WTC11 (cell line): ENCODE measurements at regions not wholly inside any gene's neighbourhood (a gene's known extent, or its start where the extent isn't known, plus 50 kb on each side); places are given as distances from the start of the nearest gene placed in this dataset.

ENCODE experiments used
- ATAC-seq: fragments of 200-7000 bp; cut with Tn5 transposase; 2 replicates; pipeline ENCODE4 v1.10.0; 2021; ENCODE audit warnings: mild to moderate bottlenecking, moderate library complexity
- CTCF ChIA-PET: fragments of 300-600 bp; sonication (Branson Sonifier 250); formaldehyde crosslinking; loops from one replicate; lab custom pipeline; 2021; ENCODE audit warnings: antibody characterized with exemption; lab: Charles Lee
- POLR2A ChIA-PET: fragments of 350-600 bp; sonication (Branson Sonifier 250); formaldehyde crosslinking; loops from one replicate; lab custom pipeline; 2021; ENCODE audit warnings: antibody characterized with exemption; lab: Charles Lee
- DNase-seq: peaks from one replicate; pipeline ENCODE4 v3.0.0; 2021; ENCODE audit warnings: low spot score
- H3K27ac Mint-ChIP-seq: 2 replicates; pipeline ENCODE4 v1.8.0; 2021; ENCODE audit warnings: mixed read lengths
- H3K27me3 Mint-ChIP-seq: 2 replicates; pipeline ENCODE4 v1.8.0; 2021; ENCODE audit warnings: low read depth, mild to moderate bottlenecking, moderate library complexity, mixed read lengths
- H3K36me3 Mint-ChIP-seq: 2 replicates; pipeline ENCODE4 v1.8.0; 2021; ENCODE audit warnings: mixed read lengths
- H3K4me1 Mint-ChIP-seq: 2 replicates; pipeline ENCODE4 v1.8.0; 2022; ENCODE audit warnings: mixed read lengths
- H3K4me3 Mint-ChIP-seq: 2 replicates; pipeline ENCODE4 v1.8.0; 2021; ENCODE audit warnings: mild to moderate bottlenecking, moderate library complexity, mixed read lengths
- H3K9me3 Mint-ChIP-seq: 2 replicates; pipeline ENCODE4 v1.8.0; 2021; ENCODE audit warnings: mixed read lengths
- ELF4 ChIP-seq: sonication (generic); formaldehyde crosslinking; IDR thresholded peaks from 2 replicates; pipeline ENCODE4 v1.8.1; 2022; ENCODE audit warnings: low read depth, mild to moderate bottlenecking, moderate library complexity, missing genetic modification reagents
- ESRRA ChIP-seq: sonication (generic); formaldehyde crosslinking; IDR thresholded peaks from 2 replicates; pipeline ENCODE4 v1.8.1; 2022; ENCODE audit warnings: mild to moderate bottlenecking, missing genetic modification reagents, borderline replicate concordance
- GRHL2 ChIP-seq: fragments of 250-450 bp; sonication (Bioruptor Pico); IDR thresholded peaks from 2 replicates; pipeline ENCODE4 v1.8.0; 2022; ENCODE audit warnings: mild to moderate bottlenecking, moderate library complexity; ENCODE audit not compliant: insufficient replicate concordance, severe bottlenecking
- JUN ChIP-seq: sonication (generic); formaldehyde crosslinking; IDR thresholded peaks from 2 replicates; pipeline ENCODE4 v1.8.0; 2023; ENCODE audit warnings: mild to moderate bottlenecking, missing genetic modification reagents
- OVOL2 ChIP-seq: fragments of 250-450 bp; sonication (Bioruptor Pico); IDR thresholded peaks from 2 replicates; pipeline ENCODE4 v1.9.0; 2021; ENCODE audit warnings: mild to moderate bottlenecking, borderline replicate concordance
- TCF7 ChIP-seq: sonication (generic); formaldehyde crosslinking; IDR thresholded peaks from 2 replicates; pipeline ENCODE4 v1.8.0; 2022; ENCODE audit warnings: mild to moderate bottlenecking, low read depth, missing genetic modification reagents, moderate library complexity
- TP53 ChIP-seq: sonication (generic); formaldehyde crosslinking; IDR thresholded peaks from 2 replicates; pipeline ENCODE4 v1.8.1; 2023; ENCODE audit warnings: mild to moderate bottlenecking, missing genetic modification reagents
- ZNF138 ChIP-seq: sonication (generic); formaldehyde crosslinking; conservative IDR thresholded peaks from 2 replicates; pipeline ENCODE4 v1.8.1; 2022; ENCODE audit warnings: mild to moderate bottlenecking, moderate library complexity, missing genetic modification reagents
- TF ChIP-seq, protein P1 (sequence below): sonication (generic); formaldehyde crosslinking; IDR thresholded peaks from 2 replicates; pipeline ENCODE4 v1.8.0; 2022; ENCODE audit warnings: mild to moderate bottlenecking, missing genetic modification reagents
- TF ChIP-seq, protein P2 (sequence below): fragments of 250-450 bp; sonication (Bioruptor Pico); IDR thresholded peaks from 2 replicates; pipeline ENCODE4 v1.9.0; 2021; ENCODE audit warnings: mild to moderate bottlenecking, borderline replicate concordance
- TF ChIP-seq, protein P3 (sequence below): fragments of 250-450 bp; sonication (Bioruptor Pico); conservative IDR thresholded peaks from 2 replicates; pipeline ENCODE4 v1.9.0; 2021; ENCODE audit warnings: mild to moderate bottlenecking
- TF ChIP-seq, protein P4 (sequence below): sonication (generic); formaldehyde crosslinking; IDR thresholded peaks from 2 replicates; pipeline ENCODE4 v1.8.1; 2023; ENCODE audit warnings: mild to moderate bottlenecking, missing genetic modification reagents, borderline replicate concordance
- TF ChIP-seq, protein P5 (sequence below): sonication (generic); formaldehyde crosslinking; IDR thresholded peaks from 2 replicates; pipeline ENCODE4 v1.8.1; 2022; ENCODE audit warnings: missing genetic modification reagents, borderline replicate concordance
- TF ChIP-seq, protein P6 (sequence below): sonication (generic); formaldehyde crosslinking; IDR thresholded peaks from 2 replicates; pipeline ENCODE4 v1.8.1; 2022; ENCODE audit warnings: mild to moderate bottlenecking, moderate library complexity, missing genetic modification reagents
- TF ChIP-seq, protein P7 (sequence below): sonication (generic); formaldehyde crosslinking; conservative IDR thresholded peaks from 2 replicates; pipeline ENCODE4 v1.8.1; 2023; ENCODE audit warnings: mild to moderate bottlenecking, low read depth, missing genetic modification reagents, moderate library complexity

DNA sequence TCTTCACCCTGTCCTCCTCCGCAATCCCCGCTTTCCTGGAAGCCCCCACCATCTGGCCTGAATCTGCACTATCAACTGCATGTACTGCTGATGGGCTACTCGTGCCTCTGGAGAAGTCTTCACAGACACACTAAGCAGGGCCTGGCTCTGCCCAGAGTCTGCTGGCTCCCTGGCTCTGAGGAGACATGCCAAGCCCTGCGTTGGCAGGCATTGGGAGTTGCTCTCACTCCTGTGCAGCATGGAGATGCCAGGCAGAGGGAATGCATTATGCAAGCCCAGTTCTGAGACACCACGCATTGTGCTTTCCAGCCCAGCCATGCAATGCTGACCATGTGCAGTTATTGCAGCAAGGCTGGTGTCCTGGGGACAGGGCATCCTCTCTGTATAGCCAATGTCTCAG is 314.6 kb downstream of the CXCL12 start (continued):
- no peak for TF ChIP-seq GRHL2
- TF ChIP-seq, protein P1, sequence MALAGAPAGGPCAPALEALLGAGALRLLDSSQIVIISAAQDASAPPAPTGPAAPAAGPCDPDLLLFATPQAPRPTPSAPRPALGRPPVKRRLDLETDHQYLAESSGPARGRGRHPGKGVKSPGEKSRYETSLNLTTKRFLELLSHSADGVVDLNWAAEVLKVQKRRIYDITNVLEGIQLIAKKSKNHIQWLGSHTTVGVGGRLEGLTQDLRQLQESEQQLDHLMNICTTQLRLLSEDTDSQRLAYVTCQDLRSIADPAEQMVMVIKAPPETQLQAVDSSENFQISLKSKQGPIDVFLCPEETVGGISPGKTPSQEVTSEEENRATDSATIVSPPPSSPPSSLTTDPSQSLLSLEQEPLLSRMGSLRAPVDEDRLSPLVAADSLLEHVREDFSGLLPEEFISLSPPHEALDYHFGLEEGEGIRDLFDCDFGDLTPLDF, result no peak
- TF ChIP-seq ZNF138 (CRISPR knock-in tag), result no peak
- no peak for TF ChIP-seq ELF4 (CRISPR knock-in tag)
- TF ChIP-seq, protein P2, sequence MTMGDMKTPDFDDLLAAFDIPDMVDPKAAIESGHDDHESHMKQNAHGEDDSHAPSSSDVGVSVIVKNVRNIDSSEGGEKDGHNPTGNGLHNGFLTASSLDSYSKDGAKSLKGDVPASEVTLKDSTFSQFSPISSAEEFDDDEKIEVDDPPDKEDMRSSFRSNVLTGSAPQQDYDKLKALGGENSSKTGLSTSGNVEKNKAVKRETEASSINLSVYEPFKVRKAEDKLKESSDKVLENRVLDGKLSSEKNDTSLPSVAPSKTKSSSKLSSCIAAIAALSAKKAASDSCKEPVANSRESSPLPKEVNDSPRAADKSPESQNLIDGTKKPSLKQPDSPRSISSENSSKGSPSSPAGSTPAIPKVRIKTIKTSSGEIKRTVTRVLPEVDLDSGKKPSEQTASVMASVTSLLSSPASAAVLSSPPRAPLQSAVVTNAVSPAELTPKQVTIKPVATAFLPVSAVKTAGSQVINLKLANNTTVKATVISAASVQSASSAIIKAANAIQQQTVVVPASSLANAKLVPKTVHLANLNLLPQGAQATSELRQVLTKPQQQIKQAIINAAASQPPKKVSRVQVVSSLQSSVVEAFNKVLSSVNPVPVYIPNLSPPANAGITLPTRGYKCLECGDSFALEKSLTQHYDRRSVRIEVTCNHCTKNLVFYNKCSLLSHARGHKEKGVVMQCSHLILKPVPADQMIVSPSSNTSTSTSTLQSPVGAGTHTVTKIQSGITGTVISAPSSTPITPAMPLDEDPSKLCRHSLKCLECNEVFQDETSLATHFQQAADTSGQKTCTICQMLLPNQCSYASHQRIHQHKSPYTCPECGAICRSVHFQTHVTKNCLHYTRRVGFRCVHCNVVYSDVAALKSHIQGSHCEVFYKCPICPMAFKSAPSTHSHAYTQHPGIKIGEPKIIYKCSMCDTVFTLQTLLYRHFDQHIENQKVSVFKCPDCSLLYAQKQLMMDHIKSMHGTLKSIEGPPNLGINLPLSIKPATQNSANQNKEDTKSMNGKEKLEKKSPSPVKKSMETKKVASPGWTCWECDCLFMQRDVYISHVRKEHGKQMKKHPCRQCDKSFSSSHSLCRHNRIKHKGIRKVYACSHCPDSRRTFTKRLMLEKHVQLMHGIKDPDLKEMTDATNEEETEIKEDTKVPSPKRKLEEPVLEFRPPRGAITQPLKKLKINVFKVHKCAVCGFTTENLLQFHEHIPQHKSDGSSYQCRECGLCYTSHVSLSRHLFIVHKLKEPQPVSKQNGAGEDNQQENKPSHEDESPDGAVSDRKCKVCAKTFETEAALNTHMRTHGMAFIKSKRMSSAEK (CRISPR knock-in tag), result no peak
- TF ChIP-seq, all 79 proteins: peak for 0

DNA sequence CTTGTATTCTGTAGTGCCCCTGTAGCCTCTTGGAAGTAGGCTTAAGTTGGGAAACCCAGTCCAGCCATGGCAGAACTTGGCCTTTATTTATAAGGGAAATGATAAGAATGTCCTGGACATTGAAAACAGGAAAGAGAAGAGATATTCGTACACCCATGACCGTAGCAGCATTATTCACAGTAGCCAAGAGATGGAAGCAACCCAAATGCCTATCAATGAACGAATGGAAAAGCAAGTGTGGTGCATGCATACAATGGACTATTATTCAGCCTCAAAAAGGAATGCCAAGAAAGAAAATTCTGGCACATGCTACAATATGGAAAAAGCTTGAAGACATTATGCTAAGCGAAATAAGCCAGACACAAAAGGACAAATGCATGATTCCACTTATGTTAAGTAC is 315.3 kb downstream of the CXCL12 start:
- H3K36me3 Mint-ChIP-seq, result no peaks in the 10 kb centered on the region
- ATAC-seq (no peak), DNase-seq (no peak)
- ChIA-PET CTCF (no interaction called here), POLR2A (no interaction called here)
- no peaks in the 10 kb centered on the region; the same call in 1 of the 2 replicates for H3K27me3 Mint-ChIP-seq
- no peaks in the 10 kb centered on the region for H3K4me1 Mint-ChIP-seq
- no peak overlapping the region for H3K27ac Mint-ChIP-seq
- no peak overlapping the region for H3K4me3 Mint-ChIP-seq
- H3K9me3 Mint-ChIP-seq, result no peaks in the 10 kb centered on the region
- TF ChIP-seq OVOL2 (CRISPR knock-in tag) (no peak), JUN (CRISPR knock-in tag) (no peak), ESRRA (no peak), TP53 (CRISPR knock-in tag) (no peak), TCF7 (CRISPR knock-in tag) (no peak)
- TF ChIP-seq, protein P3, sequence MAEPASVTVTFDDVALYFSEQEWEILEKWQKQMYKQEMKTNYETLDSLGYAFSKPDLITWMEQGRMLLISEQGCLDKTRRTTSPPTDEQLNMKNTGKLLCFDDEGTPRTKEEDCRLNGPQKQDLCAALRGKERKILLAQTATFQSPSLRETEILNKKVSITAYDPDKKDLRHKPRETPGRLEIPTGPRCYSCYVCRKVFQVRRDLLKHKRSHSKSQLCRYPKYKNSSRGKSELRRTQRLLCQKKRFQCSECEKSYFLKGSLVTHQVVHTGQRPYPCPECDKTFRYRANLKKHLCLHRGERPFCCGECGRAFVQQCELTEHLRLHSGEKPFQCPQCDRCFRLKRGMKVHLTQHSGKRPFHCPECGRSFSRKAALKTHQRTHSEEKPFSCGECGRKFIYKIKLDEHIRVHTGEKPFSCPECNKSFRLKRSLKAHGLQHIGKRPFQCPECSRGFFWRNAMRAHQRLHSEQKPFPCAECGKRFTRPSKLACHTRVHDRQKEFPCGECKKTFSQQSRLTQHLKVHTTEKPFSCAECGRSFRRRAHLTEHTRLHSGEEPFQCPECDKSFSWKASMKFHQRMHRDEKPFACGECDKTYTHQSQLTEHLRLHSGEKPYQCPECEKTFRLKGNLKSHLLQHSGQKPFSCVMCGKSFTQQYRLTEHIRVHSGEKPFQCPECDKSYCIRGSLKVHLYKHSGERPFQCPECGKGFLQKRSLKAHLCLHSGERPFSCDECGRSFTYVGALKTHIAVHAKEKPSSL (CRISPR knock-in tag), result no peak
- TF ChIP-seq, protein P4, sequence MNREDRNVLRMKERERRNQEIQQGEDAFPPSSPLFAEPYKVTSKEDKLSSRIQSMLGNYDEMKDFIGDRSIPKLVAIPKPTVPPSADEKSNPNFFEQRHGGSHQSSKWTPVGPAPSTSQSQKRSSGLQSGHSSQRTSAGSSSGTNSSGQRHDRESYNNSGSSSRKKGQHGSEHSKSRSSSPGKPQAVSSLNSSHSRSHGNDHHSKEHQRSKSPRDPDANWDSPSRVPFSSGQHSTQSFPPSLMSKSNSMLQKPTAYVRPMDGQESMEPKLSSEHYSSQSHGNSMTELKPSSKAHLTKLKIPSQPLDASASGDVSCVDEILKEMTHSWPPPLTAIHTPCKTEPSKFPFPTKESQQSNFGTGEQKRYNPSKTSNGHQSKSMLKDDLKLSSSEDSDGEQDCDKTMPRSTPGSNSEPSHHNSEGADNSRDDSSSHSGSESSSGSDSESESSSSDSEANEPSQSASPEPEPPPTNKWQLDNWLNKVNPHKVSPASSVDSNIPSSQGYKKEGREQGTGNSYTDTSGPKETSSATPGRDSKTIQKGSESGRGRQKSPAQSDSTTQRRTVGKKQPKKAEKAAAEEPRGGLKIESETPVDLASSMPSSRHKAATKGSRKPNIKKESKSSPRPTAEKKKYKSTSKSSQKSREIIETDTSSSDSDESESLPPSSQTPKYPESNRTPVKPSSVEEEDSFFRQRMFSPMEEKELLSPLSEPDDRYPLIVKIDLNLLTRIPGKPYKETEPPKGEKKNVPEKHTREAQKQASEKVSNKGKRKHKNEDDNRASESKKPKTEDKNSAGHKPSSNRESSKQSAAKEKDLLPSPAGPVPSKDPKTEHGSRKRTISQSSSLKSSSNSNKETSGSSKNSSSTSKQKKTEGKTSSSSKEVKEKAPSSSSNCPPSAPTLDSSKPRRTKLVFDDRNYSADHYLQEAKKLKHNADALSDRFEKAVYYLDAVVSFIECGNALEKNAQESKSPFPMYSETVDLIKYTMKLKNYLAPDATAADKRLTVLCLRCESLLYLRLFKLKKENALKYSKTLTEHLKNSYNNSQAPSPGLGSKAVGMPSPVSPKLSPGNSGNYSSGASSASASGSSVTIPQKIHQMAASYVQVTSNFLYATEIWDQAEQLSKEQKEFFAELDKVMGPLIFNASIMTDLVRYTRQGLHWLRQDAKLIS (CRISPR knock-in tag), result no peak
- TF ChIP-seq, protein P5, sequence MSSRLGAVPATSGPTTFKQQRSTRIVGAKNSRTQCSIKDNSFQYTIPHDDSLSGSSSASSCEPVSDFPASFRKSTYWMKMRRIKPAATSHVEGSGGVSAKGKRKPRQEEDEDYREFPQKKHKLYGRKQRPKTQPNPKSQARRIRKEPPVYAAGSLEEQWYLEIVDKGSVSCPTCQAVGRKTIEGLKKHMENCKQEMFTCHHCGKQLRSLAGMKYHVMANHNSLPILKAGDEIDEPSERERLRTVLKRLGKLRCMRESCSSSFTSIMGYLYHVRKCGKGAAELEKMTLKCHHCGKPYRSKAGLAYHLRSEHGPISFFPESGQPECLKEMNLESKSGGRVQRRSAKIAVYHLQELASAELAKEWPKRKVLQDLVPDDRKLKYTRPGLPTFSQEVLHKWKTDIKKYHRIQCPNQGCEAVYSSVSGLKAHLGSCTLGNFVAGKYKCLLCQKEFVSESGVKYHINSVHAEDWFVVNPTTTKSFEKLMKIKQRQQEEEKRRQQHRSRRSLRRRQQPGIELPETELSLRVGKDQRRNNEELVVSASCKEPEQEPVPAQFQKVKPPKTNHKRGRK, result no peak
- TF ChIP-seq, protein P1, result no peak
- TF ChIP-seq, protein P6, sequence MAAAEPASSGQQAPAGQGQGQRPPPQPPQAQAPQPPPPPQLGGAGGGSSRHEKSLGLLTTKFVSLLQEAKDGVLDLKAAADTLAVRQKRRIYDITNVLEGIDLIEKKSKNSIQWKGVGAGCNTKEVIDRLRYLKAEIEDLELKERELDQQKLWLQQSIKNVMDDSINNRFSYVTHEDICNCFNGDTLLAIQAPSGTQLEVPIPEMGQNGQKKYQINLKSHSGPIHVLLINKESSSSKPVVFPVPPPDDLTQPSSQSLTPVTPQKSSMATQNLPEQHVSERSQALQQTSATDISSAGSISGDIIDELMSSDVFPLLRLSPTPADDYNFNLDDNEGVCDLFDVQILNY (CRISPR knock-in tag), result no peak
- TF ChIP-seq, protein P7, sequence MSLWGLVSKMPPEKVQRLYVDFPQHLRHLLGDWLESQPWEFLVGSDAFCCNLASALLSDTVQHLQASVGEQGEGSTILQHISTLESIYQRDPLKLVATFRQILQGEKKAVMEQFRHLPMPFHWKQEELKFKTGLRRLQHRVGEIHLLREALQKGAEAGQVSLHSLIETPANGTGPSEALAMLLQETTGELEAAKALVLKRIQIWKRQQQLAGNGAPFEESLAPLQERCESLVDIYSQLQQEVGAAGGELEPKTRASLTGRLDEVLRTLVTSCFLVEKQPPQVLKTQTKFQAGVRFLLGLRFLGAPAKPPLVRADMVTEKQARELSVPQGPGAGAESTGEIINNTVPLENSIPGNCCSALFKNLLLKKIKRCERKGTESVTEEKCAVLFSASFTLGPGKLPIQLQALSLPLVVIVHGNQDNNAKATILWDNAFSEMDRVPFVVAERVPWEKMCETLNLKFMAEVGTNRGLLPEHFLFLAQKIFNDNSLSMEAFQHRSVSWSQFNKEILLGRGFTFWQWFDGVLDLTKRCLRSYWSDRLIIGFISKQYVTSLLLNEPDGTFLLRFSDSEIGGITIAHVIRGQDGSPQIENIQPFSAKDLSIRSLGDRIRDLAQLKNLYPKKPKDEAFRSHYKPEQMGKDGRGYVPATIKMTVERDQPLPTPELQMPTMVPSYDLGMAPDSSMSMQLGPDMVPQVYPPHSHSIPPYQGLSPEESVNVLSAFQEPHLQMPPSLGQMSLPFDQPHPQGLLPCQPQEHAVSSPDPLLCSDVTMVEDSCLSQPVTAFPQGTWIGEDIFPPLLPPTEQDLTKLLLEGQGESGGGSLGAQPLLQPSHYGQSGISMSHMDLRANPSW (CRISPR knock-in tag), result no peak
